Muscle layer of colon (tissue), 2 donors: ENCODE measurements at regions not wholly inside any gene's neighbourhood (a gene's known extent, or its start where the extent isn't known, plus 50 kb on each side); places are given as distances from the start of the nearest gene placed in this dataset.

Experiments
- H3K27ac ChIP-seq: one replicate; pipeline ENCODE4 v1.7.0; 2013; ENCODE audit warnings: low read depth, mild to moderate bottlenecking, low read length, moderate library complexity
- H3K27me3 ChIP-seq, 2 donors: one replicate each; pipeline ENCODE4 v1.7.0; 2013; ENCODE audit warnings: low read length in 2 of 2, mild to moderate bottlenecking in 2 of 2; ENCODE audit not compliant: insufficient read depth in 2 of 2, control insufficient read depth in 1 of 2
- H3K36me3 ChIP-seq: one replicate; pipeline ENCODE4 v1.7.0; 2013; ENCODE audit warnings: mild to moderate bottlenecking, low read length; ENCODE audit not compliant: insufficient read depth
- H3K4me1 ChIP-seq: one replicate; pipeline ENCODE4 v1.7.0; 2013; ENCODE audit warnings: mild to moderate bottlenecking, low read length; ENCODE audit not compliant: insufficient read depth
- H3K4me3 ChIP-seq, 2 donors: one replicate each; pipeline ENCODE4 v1.7.0; 2013; ENCODE audit warnings: low read length in 2 of 2, low read depth in 1 of 2, mild to moderate bottlenecking in 1 of 2, moderate library complexity in 1 of 2
- H3K9ac ChIP-seq: one replicate; pipeline ENCODE4 v1.7.0; 2013; ENCODE audit warnings: low read length
- H3K9me3 ChIP-seq: one replicate; pipeline ENCODE4 v1.7.0; 2013; ENCODE audit warnings: mild to moderate bottlenecking, low read length
- donor health status: abdominal sarcoma.
- donor health status: Adenocarcinoma of cecum.

GRCh38 chr14:51554339-51554920, 97.3 kb upstream of the FRMD6 start:
- Histone ChIP-seq H3K4me1 (no peaks in the 10 kb centered on the region), H3K4me3 (no peak overlapping the region), H3K36me3 (no peaks in the 10 kb centered on the region), H3K27ac (no peak overlapping the region), H3K9ac (no peak overlapping the region), H3K27me3 (no peaks in the 10 kb centered on the region), H3K9me3 (no peaks in the 10 kb centered on the region)

GRCh38 chr14:51554953-51555352, 96.8 kb upstream of the FRMD6 start:
- no peak overlapping the region for H3K4me3 ChIP-seq
- H3K27me3 ChIP-seq: no peaks in the 10 kb centered on the region
- no peaks in the 10 kb centered on the region for H3K4me1 ChIP-seq
- no peak overlapping the region for H3K9ac ChIP-seq
- H3K36me3 ChIP-seq: no peaks in the 10 kb centered on the region
- H3K9me3 ChIP-seq: no peaks in the 10 kb centered on the region
- H3K27ac ChIP-seq: no peak overlapping the region

GRCh38 chr14:51561141-51561540, 90.6 kb upstream of the FRMD6 start:
- Histone ChIP-seq H3K27me3 (no peaks in the 10 kb centered on the region), H3K36me3 (no peaks in the 10 kb centered on the region), H3K9ac (no peak overlapping the region), H3K4me1 (peaks cover 8% of the 10 kb centered on the region), H3K4me3 (no peak overlapping the region), H3K9me3 (no peaks in the 10 kb centered on the region), H3K27ac (no peak overlapping the region)

- H3K27me3 ChIP-seq: no peaks in the 10 kb centered on the region
- no peaks in the 10 kb centered on the region for H3K9me3 ChIP-seq
- H3K4me1 ChIP-seq: peaks cover 10% of the 10 kb centered on the region
Observed at GRCh38 chr14:51562816-51563215, 88.9 kb upstream of the FRMD6 start.

GRCh38 chr14:51563560-51563959, 88.2 kb upstream of the FRMD6 start:
- Histone ChIP-seq H3K9ac (no peak overlapping the region), H3K9me3 (no peaks in the 10 kb centered on the region), H3K27ac (no peak overlapping the region), H3K4me1 (peaks cover 15% of the 10 kb centered on the region), H3K36me3 (no peaks in the 10 kb centered on the region), H3K4me3 (no peak overlapping the region), H3K27me3 (no peaks in the 10 kb centered on the region)

More at GRCh38 chr14:51562816-51563215, 88.9 kb upstream of the FRMD6 start:
- Histone ChIP-seq H3K4me3 (no peak overlapping the region), H3K9ac (no peak overlapping the region), H3K36me3 (no peaks in the 10 kb centered on the region), H3K27ac (no peak overlapping the region)

- Histone ChIP-seq H3K4me1 (peaks cover 15% of the 10 kb centered on the region), H3K9me3 (no peaks in the 10 kb centered on the region), H3K36me3 (no peaks in the 10 kb centered on the region), H3K27ac (no peak overlapping the region), H3K27me3 (no peaks in the 10 kb centered on the region), H3K9ac (no peak overlapping the region), H3K4me3 (no peak overlapping the region)
Observed at GRCh38 chr14:51564460-51564859, 87.2 kb upstream of the FRMD6 start.

- no peaks in the 10 kb centered on the region for H3K9me3 ChIP-seq
- H3K4me3 ChIP-seq: no peak overlapping the region
- H3K4me1 ChIP-seq: peaks cover 15% of the 10 kb centered on the region
- H3K36me3 ChIP-seq: no peaks in the 10 kb centered on the region
- H3K9ac ChIP-seq: no peak overlapping the region
- no peak overlapping the region for H3K27ac ChIP-seq
- H3K27me3 ChIP-seq: no peaks in the 10 kb centered on the region
Observed at GRCh38 chr14:51564986-51565604, 86.6 kb upstream of the FRMD6 start.

GRCh38 chr14:51566831-51567582, 84.7 kb upstream of the FRMD6 start:
- no peaks in the 10 kb centered on the region for H3K36me3 ChIP-seq
- H3K27ac ChIP-seq: no peak overlapping the region
- no peak overlapping the region for H3K4me3 ChIP-seq
- H3K9me3 ChIP-seq: no peaks in the 10 kb centered on the region
- H3K27me3 ChIP-seq: no peaks in the 10 kb centered on the region
- no peak overlapping the region for H3K9ac ChIP-seq
- H3K4me1 ChIP-seq: peaks cover 15% of the 10 kb centered on the region

GRCh38 chr14:51568366-51568765, 83.3 kb upstream of the FRMD6 start:
- no peaks in the 10 kb centered on the region for H3K27me3 ChIP-seq
- no peaks in the 10 kb centered on the region for H3K36me3 ChIP-seq
- no peak overlapping the region for H3K4me3 ChIP-seq
- H3K9ac ChIP-seq: no peak overlapping the region
- H3K27ac ChIP-seq: no peak overlapping the region
- H3K4me1 ChIP-seq: peaks cover 15% of the 10 kb centered on the region
- H3K9me3 ChIP-seq: no peaks in the 10 kb centered on the region

- no peak overlapping the region for H3K4me3 ChIP-seq
- no peaks in the 10 kb centered on the region for H3K36me3 ChIP-seq
- H3K9me3 ChIP-seq: no peaks in the 10 kb centered on the region
- H3K27me3 ChIP-seq: no peaks in the 10 kb centered on the region
- no peak overlapping the region for H3K27ac ChIP-seq
- no peaks in the 10 kb centered on the region for H3K4me1 ChIP-seq
- no peak overlapping the region for H3K9ac ChIP-seq
Observed at GRCh38 chr14:51573607-51574006, 78.1 kb upstream of the FRMD6 start.

GRCh38 chr14:51574009-51574408, 77.7 kb upstream of the FRMD6 start:
- H3K9me3 ChIP-seq: no peaks in the 10 kb centered on the region

More at GRCh38 chr14:51574009-51574408, 77.7 kb upstream of the FRMD6 start:
- H3K27ac ChIP-seq: no peak overlapping the region
- H3K4me3 ChIP-seq: no peak overlapping the region
- H3K36me3 ChIP-seq: no peaks in the 10 kb centered on the region
- no peaks in the 10 kb centered on the region for H3K4me1 ChIP-seq
- H3K27me3 ChIP-seq: no peaks in the 10 kb centered on the region
- no peak overlapping the region for H3K9ac ChIP-seq
